Mesenteric fat pad (tissue), 1 donor: ENCODE measurements at regions not wholly inside any gene's neighbourhood (a gene's known extent, or its start where the extent isn't known, plus 50 kb on each side); places are given as distances from the start of the nearest gene placed in this dataset.

ENCODE experiments used
- DNase-seq: peaks from one replicate; pipeline ENCODE4 v3.0.0-alpha.2; 2020; ENCODE audit warnings: low spot score
- donor health status: DM: yes; HTN: yes; CAD: no.

GRCh38 chr5:68533051-68533450, 317.5 kb downstream of the PIK3R1 start:
- no peak for DNase-seq

DNA sequence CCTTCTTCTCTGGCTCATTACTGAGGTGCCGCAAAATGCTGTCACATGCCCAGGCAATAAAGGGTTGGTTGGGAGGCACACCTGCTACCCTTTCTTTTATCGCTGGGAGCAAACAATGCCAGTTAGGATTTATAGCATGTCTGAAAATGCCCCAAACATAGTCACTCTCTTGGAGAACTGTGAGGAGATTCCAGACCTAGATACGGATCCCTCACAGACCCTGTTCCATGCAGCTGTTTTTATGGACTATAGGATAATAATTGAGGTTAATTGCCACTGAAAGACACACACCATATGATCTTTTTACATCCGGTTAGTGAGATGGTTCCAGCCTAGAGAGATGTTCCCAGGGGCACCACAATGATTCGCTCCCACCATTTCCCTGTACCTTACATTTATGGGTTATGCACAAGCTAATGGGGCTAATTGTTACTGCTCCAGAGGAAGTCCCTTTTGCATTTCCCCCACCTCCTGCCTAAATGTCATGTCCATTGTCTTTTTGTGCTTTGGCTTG, 318.1 kb downstream of the PIK3R1 start:
- DNase-seq, result no peak

DNA sequence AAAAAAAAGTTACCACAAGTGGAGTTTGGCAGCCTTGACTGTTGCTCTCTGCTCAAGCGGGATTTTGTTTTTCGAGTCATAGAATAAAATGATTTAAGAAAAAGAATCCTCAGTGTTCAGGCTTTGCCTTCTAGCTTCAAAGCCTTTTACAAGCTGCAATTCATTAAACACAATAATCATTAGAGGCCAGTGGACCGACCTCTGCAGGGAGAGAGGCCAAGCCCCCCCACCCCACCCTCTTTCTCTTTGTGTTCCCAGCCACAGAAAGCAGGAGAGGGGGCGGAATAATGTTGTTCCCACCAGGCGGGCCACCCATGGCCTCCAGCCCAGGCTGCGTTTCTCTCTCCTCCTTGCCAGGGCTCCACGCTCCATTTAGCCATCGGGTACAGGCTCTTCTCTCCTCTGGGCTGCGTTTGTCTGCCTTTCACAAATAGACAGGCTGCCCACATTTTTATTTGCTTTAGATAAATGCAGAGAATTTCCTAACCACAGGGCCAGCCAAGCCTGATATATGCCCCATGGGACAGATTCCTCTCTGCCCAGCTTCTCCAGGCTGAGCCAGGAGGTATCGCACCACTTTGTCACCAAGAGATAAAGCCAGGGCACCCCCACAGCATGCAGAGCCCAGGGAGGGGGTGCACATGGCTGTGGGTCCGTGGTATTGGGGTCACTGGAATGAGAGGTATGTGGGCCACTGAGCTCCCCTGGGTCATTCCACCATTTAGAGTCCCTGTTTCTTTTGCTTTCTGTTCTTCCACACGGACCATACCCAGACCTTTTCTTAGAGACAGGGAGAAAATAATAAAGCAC, 318.8 kb downstream of the PIK3R1 start:
- no peak for DNase-seq

DNA sequence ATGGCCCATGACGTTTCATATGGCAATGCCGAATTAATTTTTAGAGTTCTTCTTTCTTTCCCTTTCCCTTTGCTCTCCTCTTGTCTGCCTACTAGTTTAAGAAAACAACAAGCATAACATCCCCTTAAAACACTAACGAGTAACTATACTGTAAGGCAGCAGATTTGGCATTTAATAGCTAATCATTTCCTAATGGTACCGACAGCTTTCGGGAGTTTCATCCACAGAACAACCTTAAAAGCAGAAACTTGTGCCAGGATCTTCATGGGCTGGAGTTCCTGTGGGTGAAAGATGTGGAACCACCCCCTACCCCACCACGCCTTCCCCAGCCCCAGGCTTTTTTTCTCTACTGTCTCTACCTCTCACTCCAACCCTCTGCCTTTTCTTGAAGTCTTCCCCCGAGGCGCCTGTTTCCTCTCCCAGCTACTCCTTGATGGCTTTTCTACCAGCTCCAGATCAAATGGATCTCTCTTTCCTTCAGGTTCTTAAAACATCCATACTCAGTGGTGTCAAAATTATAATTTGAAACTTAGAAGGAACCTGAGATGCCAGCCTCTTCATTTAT, 319.5 kb downstream of the PIK3R1 start:
- no peak for DNase-seq

- no peak for DNase-seq
Observed at GRCh38 chr5:68538814-68539420, 323.4 kb downstream of the PIK3R1 start.

DNA sequence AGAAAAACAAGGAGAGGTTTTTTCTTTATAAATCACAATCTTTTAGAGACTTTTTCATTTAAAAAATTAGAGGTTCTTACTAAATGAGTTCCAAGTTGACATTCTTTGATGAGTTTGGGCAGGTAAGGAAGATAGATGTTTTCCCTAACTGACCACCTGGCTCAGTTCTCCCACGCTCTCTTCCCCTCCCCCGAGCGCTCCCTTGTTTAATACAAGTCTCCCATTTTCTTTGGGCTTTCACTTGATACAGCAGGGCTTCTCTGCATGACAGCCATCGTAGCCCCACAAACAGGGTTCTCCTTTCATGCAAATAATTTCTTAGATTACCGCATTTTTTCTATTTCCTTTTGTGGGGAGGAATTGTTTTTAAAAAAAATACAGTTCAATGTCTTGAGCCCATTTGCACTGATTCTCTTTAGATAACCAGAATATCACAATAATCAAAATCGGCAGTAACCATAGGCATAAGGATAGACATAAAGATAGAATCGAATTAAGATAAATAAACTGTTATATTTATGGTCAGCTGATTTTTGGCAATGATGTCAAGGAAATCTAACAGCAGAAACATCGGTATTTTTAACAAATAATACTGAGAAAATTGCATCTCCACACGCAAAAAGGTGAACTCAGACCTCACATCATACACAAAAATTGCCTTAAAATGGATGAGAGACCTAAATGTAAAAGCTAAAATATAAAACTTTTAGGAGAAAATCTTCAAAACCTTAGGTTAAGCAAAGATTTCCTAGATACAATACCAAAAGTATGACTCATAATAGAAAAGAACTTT, 325.4 kb downstream of the PIK3R1 start:
- no peak for DNase-seq

DNA sequence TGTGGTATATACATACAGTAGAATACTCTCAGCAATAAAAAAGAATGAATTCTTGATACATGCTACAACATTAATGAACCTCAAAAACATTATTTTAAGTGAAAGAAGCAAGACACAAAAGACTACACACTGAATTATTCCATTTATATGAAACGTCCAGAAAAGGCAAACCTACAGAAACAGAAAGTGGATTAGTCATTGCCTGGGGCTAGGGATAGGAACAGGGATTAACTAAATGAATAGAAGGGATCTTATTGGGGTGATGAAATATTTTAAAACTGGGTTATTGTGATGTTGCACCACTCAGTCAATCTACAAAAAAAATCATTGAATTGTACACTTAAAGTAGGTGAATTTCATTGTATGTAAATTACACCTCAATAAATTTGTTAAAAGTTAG, 326.7 kb downstream of the PIK3R1 start:
- DNase-seq, result no peak

DNA sequence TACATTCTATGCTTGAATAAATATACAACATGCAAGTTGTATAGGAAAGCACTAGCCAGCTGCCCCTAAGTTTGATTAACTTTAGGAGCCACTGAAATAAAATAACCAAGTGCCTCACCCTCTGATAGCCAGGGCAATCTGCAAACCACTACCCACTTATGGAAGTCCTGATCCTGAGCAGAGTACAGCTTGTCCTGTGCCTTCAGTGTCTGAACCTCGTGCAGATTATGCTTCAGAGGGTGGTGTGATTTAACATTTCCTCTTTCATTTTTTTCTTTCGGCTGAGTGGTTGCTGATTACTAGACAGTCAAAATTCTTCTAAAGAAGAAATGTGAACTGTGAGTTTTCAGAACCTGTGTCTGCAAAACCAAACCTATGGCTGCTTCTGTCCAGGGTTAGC, 327.7 kb downstream of the PIK3R1 start:
- no peak for DNase-seq

DNA sequence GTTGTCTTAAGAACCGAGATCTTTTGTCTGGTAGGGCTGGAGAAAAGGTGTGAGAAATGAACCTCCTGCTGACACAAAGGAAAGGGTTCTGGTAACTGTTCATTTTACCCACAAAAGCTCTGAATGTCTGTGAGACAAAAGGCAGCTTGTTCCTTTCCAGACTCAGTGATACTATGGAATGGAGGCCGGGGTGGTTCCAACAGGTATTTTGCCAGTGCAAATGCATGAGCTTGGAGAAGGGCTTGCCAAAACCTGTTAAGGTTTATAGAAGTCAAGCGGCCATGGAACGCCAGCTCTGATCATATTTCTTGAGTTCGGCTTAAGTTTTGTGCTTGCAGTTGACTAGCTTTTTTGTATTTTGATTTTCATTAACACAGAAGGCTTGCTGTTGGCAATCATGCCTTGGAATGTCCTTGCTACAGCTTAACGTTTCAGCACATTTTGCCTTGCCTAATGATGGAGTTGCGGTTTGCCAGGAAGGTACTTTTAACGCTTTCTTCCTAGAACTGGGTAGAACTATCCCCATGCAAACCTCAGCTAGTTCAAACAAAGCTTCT, 328.6 kb downstream of the PIK3R1 start:
- no peak for DNase-seq

DNA sequence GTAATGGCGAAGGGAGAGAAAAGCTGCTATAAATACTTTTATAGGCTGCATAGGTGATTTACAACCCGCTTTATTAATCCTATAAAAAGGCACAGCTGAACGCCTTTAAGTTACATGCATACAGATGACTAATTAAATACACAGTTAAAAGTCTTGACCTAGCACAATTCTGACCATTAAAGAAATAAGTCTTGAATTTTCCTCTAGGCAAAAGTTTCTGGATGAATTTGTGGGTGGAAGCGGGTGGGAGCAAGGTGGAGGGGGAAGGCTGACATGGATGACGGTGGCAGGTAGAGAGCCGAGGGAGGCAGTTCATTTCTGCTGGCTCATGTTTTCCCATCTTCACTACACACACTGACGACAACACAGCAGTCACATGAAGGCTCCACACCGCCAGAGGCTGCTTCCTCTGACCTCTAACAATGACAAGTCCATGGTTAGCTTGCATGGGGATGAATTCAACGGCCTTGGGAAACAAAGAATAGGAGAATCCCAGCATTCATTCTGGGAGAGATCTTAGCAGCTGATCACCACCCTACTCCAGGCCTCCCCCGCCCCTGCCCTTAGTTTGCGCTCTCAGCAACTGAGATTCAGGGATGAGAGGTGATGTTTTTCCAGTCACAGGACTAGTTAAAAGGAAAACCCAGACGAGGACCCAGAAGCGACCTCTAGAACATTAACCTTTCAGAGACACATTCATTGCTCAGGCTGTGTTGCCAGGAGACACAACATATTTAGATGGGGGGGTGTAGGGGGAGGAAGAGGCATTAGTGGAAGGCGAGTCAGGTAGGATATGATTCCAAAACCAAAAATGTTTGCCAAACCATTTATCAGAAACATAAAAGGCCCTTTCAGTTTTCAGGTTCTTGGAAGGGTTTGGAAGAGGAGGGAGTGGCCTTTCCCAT, 329.3 kb downstream of the PIK3R1 start:
- DNase-seq, result no peak

GRCh38 chr5:68545636-68546295, 330.2 kb downstream of the PIK3R1 start:
- no peak for DNase-seq

DNA sequence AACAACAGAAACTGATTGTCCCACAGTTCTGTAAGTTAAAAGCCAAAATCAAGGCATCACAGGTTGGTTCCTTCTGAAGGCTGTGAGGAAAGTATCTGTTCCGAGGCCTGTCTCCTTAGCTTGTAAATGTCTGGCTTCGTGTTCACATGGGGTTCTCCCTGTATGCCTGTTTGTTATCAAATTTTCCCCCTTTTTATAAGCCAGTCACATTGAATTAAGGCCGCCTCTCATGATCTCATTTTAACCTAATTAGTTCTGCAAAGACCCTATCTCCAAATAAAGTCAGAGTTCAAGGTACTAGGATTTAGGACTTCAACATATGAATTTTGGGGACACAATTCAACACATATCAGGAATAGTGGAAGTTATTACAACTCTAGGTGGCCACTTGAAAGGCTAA, 331.5 kb downstream of the PIK3R1 start:
- no peak for DNase-seq

DNA sequence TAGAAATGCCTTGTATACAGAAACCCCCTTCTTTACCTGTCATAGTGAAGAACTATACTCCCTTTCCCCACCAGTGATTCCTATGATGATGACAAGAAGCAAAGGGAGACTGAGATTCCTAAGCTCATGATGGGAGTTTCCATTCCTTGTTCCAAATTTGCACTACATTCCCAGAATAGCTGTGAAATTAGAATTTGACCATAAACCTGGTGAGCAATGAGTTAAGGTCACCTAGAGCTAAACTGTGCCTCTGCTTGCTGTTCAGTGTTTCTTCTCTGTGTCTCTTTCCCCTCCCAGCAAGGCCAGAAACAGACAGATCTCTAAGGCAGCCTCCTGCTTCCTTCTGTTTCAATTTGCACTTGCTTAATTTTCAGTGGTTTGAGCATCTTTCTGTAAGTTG, 332.1 kb downstream of the PIK3R1 start:
- no peak for DNase-seq

DNA sequence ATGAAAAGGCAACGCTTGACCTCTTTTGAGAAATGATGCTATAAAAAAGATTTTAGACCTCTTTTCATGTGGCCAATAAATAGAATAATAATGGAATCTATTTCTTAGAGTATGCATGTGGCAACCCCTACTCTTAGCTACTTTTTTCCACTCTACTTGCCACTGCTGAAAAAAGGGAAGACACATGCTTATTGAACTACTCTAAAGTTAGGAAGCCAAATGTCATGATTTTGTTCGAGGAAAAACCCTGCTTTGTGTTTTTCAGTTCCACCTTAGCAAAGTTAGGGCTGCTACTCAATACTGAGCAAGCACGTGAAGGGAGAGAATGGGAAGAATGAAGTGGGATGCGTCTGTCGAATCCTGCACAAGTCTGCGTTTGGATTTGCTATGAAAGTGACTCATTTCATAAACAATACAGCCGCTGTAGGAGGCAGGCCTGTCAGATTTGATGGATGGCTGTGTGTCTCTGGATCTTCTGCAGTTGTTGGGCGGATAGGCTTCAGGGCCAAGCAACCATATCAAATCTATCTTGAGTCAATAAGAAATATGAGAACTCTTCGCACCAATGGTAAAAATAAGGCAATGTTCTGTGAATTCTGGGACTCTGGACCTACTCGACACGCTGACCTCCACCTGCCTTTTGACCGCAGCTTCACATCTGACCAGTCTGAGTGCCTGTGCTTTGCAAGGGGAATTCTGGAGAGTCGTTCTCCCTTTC, 333.6 kb downstream of the PIK3R1 start:
- no peak for DNase-seq

GRCh38 chr5:68550015-68550414, 334.5 kb downstream of the PIK3R1 start:
- no peak for DNase-seq

GRCh38 chr5:68551436-68551835, 335.9 kb downstream of the PIK3R1 start:
- no peak for DNase-seq

GRCh38 chr5:68554571-68555279, 339.2 kb downstream of the PIK3R1 start:
- no peak for DNase-seq

GRCh38 chr5:68555907-68556681, 340.5 kb downstream of the PIK3R1 start:
- DNase-seq, result no peak
